ENCODE measurements at regions not wholly inside any gene's neighbourhood (a gene's known extent, or its start where the extent isn't known, plus 50 kb on each side); places are given as distances from the start of the nearest gene placed in this dataset.

DNA sequence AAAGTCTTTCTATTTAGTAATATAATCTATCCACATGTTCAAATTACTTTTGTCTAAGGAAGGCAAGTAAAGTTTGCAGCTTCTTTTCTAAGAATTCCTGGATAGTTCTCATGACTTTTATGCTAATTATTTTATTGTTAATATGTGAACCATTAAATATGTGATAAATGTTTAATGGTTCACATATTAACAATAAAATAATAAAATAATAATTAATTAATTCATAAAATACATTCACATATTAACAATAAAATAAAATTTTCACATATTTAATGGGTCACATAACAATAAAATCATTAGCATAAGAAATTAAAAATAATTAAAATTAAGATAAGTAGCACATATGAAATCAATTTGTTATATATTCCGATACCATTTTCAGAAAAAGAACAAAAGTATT lies 1352.4 kb downstream of the ARAP2 start:
- H3K4me2 ChIP-seq (ENCODE audit: unreplicated experiment): no peak overlapping the region
- TF ChIP-seq EZH2 (IDR thresholded peaks at IDR 0.05; ENCODE audit: insufficient read depth, poor library complexity, severe bottlenecking): no peak
- no peak for TF ChIP-seq EZH2phosphoT487 (IDR thresholded peaks at IDR 0.05; ENCODE audit: insufficient read depth, low read depth)
- no peak overlapping the region for H2AFZ ChIP-seq
- H3K9me3 ChIP-seq (ENCODE audit: low read depth): peaks cover 4% of the 10 kb centered on the region
- no peaks in the 10 kb centered on the region for H3K4me1 ChIP-seq (ENCODE audit: insufficient read depth)
- 61 to 70% methylated on average over 1 of the region's 1 CpG for WGBS, 2 experiments (ENCODE audit: low coverage in 1 of 2, low lambda C conversion rate in 2 of 2, missing lambda C conversion rate in 2 of 2)
- no peaks in the 10 kb centered on the region for H3K79me2 ChIP-seq (ENCODE audit: insufficient read depth)
- DNase-seq: no peak
- no peaks in the 10 kb centered on the region for H4K20me1 ChIP-seq (ENCODE audit: insufficient read depth)
- H3K36me3 ChIP-seq (ENCODE audit: low read depth): no peaks in the 10 kb centered on the region
- no peaks in the 10 kb centered on the region for H3K9me2 ChIP-seq (ENCODE audit: insufficient read depth)
- H3F3A ChIP-seq (ENCODE audit: insufficient read depth): no peaks in the 10 kb centered on the region
- no peak overlapping the region for H3K4me3 ChIP-seq
- in situ Hi-C loops (cut with MboI): no loop called here
- no peak overlapping the region for H3K9ac ChIP-seq
- H3K27ac ChIP-seq: no peak overlapping the region
- H3K27me3 ChIP-seq (replicated peaks; ENCODE audit: insufficient read depth): no peaks in the 10 kb centered on the region

- Histone ChIP-seq H3K27me3 (replicated peaks; ENCODE audit: insufficient read depth) (no peaks in the 10 kb centered on the region), H3F3A (ENCODE audit: insufficient read depth) (no peaks in the 10 kb centered on the region), H3K4me2 (ENCODE audit: unreplicated experiment) (no peak overlapping the region), H3K27ac (no peak overlapping the region), H3K4me1 (ENCODE audit: insufficient read depth) (no peaks in the 10 kb centered on the region), H3K9me3 (ENCODE audit: low read depth) (peaks cover 4% of the 10 kb centered on the region), H3K9ac (no peak overlapping the region), H2AFZ (no peak overlapping the region), H4K20me1 (ENCODE audit: insufficient read depth) (no peaks in the 10 kb centered on the region), H3K79me2 (ENCODE audit: insufficient read depth) (no peaks in the 10 kb centered on the region), H3K4me3 (no peak overlapping the region), H3K9me2 (ENCODE audit: insufficient read depth) (no peaks in the 10 kb centered on the region), H3K36me3 (ENCODE audit: low read depth) (no peaks in the 10 kb centered on the region)
- TF ChIP-seq EZH2 (IDR thresholded peaks at IDR 0.05; ENCODE audit: insufficient read depth, poor library complexity, severe bottlenecking) (no peak), EZH2phosphoT487 (IDR thresholded peaks at IDR 0.05; ENCODE audit: insufficient read depth, low read depth) (no peak)
- no peak for DNase-seq
- 2 to 5% methylated on average over 3 of the region's 3 CpGs for WGBS, 2 experiments (ENCODE audit: low coverage in 1 of 2, low lambda C conversion rate in 2 of 2, missing lambda C conversion rate in 2 of 2)
- in situ Hi-C loops (cut with MboI): no loop called here
These were observed 1350.9 kb downstream of the ARAP2 start for GRCh38 chr4:34893382-34893781.

- Histone ChIP-seq H3K4me1 (ENCODE audit: insufficient read depth) (no peaks in the 10 kb centered on the region), H3K27ac (no peak overlapping the region), H3K9ac (no peak overlapping the region), H3K9me3 (ENCODE audit: low read depth) (no peaks in the 10 kb centered on the region), H4K20me1 (ENCODE audit: insufficient read depth) (no peaks in the 10 kb centered on the region), H2AFZ (no peak overlapping the region), H3K27me3 (replicated peaks; ENCODE audit: insufficient read depth) (no peaks in the 10 kb centered on the region), H3K4me3 (no peak overlapping the region), H3K4me2 (ENCODE audit: unreplicated experiment) (no peak overlapping the region), H3F3A (ENCODE audit: insufficient read depth) (no peaks in the 10 kb centered on the region), H3K79me2 (ENCODE audit: insufficient read depth) (no peaks in the 10 kb centered on the region), H3K36me3 (ENCODE audit: low read depth) (no peaks in the 10 kb centered on the region), H3K9me2 (ENCODE audit: insufficient read depth) (no peaks in the 10 kb centered on the region)
- WGBS, 2 experiments (ENCODE audit: low coverage in 1 of 2, low lambda C conversion rate in 2 of 2, missing lambda C conversion rate in 2 of 2): 37 to 38% methylated on average over 2 of the region's 2 CpGs
- no peak for TF ChIP-seq EZH2phosphoT487 (IDR thresholded peaks at IDR 0.05; ENCODE audit: insufficient read depth, low read depth)
- no peak for TF ChIP-seq EZH2 (IDR thresholded peaks at IDR 0.05; ENCODE audit: insufficient read depth, poor library complexity, severe bottlenecking)
- in situ Hi-C loops (cut with MboI): no loop called here
- DNase-seq: no peak
These were observed 1324.3 kb downstream of the ARAP2 start for GRCh38 chr4:34920032-34920431.

- H3K27me3 ChIP-seq (replicated peaks; ENCODE audit: insufficient read depth): no peaks in the 10 kb centered on the region
- TF ChIP-seq EZH2 (IDR thresholded peaks at IDR 0.05; ENCODE audit: insufficient read depth, poor library complexity, severe bottlenecking) (no peak), EZH2phosphoT487 (IDR thresholded peaks at IDR 0.05; ENCODE audit: insufficient read depth, low read depth) (no peak)
- H3K9me3 ChIP-seq (ENCODE audit: low read depth): no peaks in the 10 kb centered on the region
- no peak overlapping the region for H3K9ac ChIP-seq
- WGBS, 2 experiments (ENCODE audit: low coverage in 1 of 2, low lambda C conversion rate in 2 of 2, missing lambda C conversion rate in 2 of 2): 27 to 31% methylated on average over 3 of the region's 3 CpGs
- H3K4me2 ChIP-seq (ENCODE audit: unreplicated experiment): no peak overlapping the region
- DNase-seq: no peak
- no peaks in the 10 kb centered on the region for H3K4me1 ChIP-seq (ENCODE audit: insufficient read depth)
- in situ Hi-C loops (cut with MboI): no loop called here
- H3K36me3 ChIP-seq (ENCODE audit: low read depth): no peaks in the 10 kb centered on the region
- H4K20me1 ChIP-seq (ENCODE audit: insufficient read depth): no peaks in the 10 kb centered on the region
- no peaks in the 10 kb centered on the region for H3K9me2 ChIP-seq (ENCODE audit: insufficient read depth)
- no peak overlapping the region for H3K27ac ChIP-seq
- H3K4me3 ChIP-seq: no peak overlapping the region
- H3K79me2 ChIP-seq (ENCODE audit: insufficient read depth): no peaks in the 10 kb centered on the region
- H3F3A ChIP-seq (ENCODE audit: insufficient read depth): no peaks in the 10 kb centered on the region
- no peak overlapping the region for H2AFZ ChIP-seq
These were observed 1322.9 kb downstream of the ARAP2 start for GRCh38 chr4:34921391-34921790.

GRCh38 chr4:34922325-34922724 lies 1322.0 kb downstream of the ARAP2 start:
- Histone ChIP-seq H3K9me3 (ENCODE audit: low read depth) (no peaks in the 10 kb centered on the region), H3K36me3 (ENCODE audit: low read depth) (no peaks in the 10 kb centered on the region), H4K20me1 (ENCODE audit: insufficient read depth) (no peaks in the 10 kb centered on the region), H3K9me2 (ENCODE audit: insufficient read depth) (no peaks in the 10 kb centered on the region), H3K27ac (no peak overlapping the region), H3K4me3 (no peak overlapping the region), H2AFZ (no peak overlapping the region), H3K4me1 (ENCODE audit: insufficient read depth) (no peaks in the 10 kb centered on the region), H3K9ac (no peak overlapping the region), H3F3A (ENCODE audit: insufficient read depth) (no peaks in the 10 kb centered on the region), H3K4me2 (ENCODE audit: unreplicated experiment) (no peak overlapping the region), H3K79me2 (ENCODE audit: insufficient read depth) (no peaks in the 10 kb centered on the region), H3K27me3 (replicated peaks; ENCODE audit: insufficient read depth) (no peaks in the 10 kb centered on the region)
- TF ChIP-seq EZH2 (IDR thresholded peaks at IDR 0.05; ENCODE audit: insufficient read depth, poor library complexity, severe bottlenecking): no peak
- no peak for TF ChIP-seq EZH2phosphoT487 (IDR thresholded peaks at IDR 0.05; ENCODE audit: insufficient read depth, low read depth)
- 40% methylated on average over 2 of the region's 2 CpGs for WGBS, 2 experiments (ENCODE audit: low coverage in 1 of 2, low lambda C conversion rate in 2 of 2, missing lambda C conversion rate in 2 of 2)
- in situ Hi-C loops (cut with MboI): no loop called here
- no peak for DNase-seq
